Liver (tissue), 8 donors: ENCODE measurements at regions not wholly inside any gene's neighbourhood (a gene's known extent, or its start where the extent isn't known, plus 50 kb on each side); places are given as distances from the start of the nearest gene placed in this dataset.

ENCODE experiments used
- DNase-seq: peaks from one replicate; pipeline ENCODE4 v3.0.0-alpha.2; 2017; ENCODE audit warnings: low spot score
- H3K27ac ChIP-seq, 2 donors: one replicate each; pipeline ENCODE4 v1.7.0; 2013; ENCODE audit warnings: inconsistent platforms in 2 of 2, low read length in 2 of 2, control low read depth in 1 of 2, low read depth in 1 of 2, mild to moderate bottlenecking in 1 of 2
- H3K27me3 ChIP-seq, 4 donors: one replicate each; pipeline versions ENCODE4 v1.6.1 to v1.7.0; 2013; ENCODE audit warnings: low read length in 3 of 4, inconsistent platforms in 1 of 4, mild to moderate bottlenecking in 1 of 4, moderate library complexity in 1 of 4; ENCODE audit not compliant: control insufficient read depth in 4 of 4, insufficient read depth in 4 of 4
- H3K36me3 ChIP-seq, 4 donors: one replicate each; pipeline versions ENCODE4 v1.6.1 to v1.7.0; 2013; ENCODE audit warnings: low read length in 3 of 4, mild to moderate bottlenecking in 3 of 4, low read depth in 1 of 4, moderate library complexity in 1 of 4; ENCODE audit not compliant: control insufficient read depth in 4 of 4, insufficient read depth in 3 of 4
- H3K4me1 ChIP-seq, 4 donors: one replicate each; pipeline versions ENCODE4 v1.6.1 to v1.7.0; 2013; ENCODE audit warnings: low read length in 3 of 4, mild to moderate bottlenecking in 3 of 4, moderate library complexity in 1 of 4; ENCODE audit not compliant: control insufficient read depth in 4 of 4, insufficient read depth in 4 of 4
- H3K4me3 ChIP-seq, 3 donors: one replicate each; pipeline versions ENCODE4 v1.6.1 to v1.7.0; 2013; ENCODE audit warnings: low read length in 3 of 3, control low read depth in 1 of 3, low read depth in 1 of 3, mild to moderate bottlenecking in 1 of 3
- H3K9ac ChIP-seq, 2 donors: one replicate each; pipeline ENCODE4 v1.7.0; 2013; ENCODE audit warnings: low read length in 2 of 2, mild to moderate bottlenecking in 2 of 2, moderate library complexity in 2 of 2, control low read depth in 1 of 2, low read depth in 1 of 2
- H3K9me3 ChIP-seq, 4 donors: one replicate each; pipeline versions ENCODE4 v1.6.1 to v1.7.0; 2013; ENCODE audit warnings: low read length in 3 of 4; ENCODE audit not compliant: control insufficient read depth in 4 of 4
- ATF3 ChIP-seq: IDR thresholded peaks from 2 replicates; pipeline ENCODE4 v1.6.1; 2016; ENCODE audit warnings: antibody characterized with exemption
- CTCF ChIP-seq: fragments of 150-350 bp; IDR thresholded peaks from 2 replicates; pipeline ENCODE4 v1.5.1; 2017; ENCODE audit warnings: improper control_type of control experiment, low read depth, low read length; ENCODE audit not compliant: missing input control
- EGR1 ChIP-seq, 2 donors: IDR thresholded peaks; 2 replicates each; pipeline ENCODE4 v1.6.1; 2016 to 2018; ENCODE audit warnings: antibody characterized with exemption in 2 of 2, low read depth in 2 of 2
- FOXA1 ChIP-seq: IDR thresholded peaks from 2 replicates; pipeline ENCODE4 v1.6.1; 2016; ENCODE audit warnings: antibody characterized with exemption
- FOXA2 ChIP-seq: IDR thresholded peaks from 2 replicates; pipeline ENCODE4 v1.6.1; 2016; ENCODE audit warnings: antibody characterized with exemption
- GABPA ChIP-seq, 2 donors: IDR thresholded peaks in 1 of 2; conservative IDR thresholded peaks in 1 of 2; 2 replicates each; pipeline ENCODE4 v1.6.1; 2016; ENCODE audit warnings: antibody characterized with exemption in 2 of 2, mild to moderate bottlenecking in 1 of 2, moderate library complexity in 1 of 2
- HNF4A ChIP-seq, 2 donors: conservative IDR thresholded peaks; 2 replicates each; pipeline ENCODE4 v1.6.1; 2016; ENCODE audit warnings: antibody characterized with exemption in 2 of 2, mild to moderate bottlenecking in 2 of 2
- HNF4G ChIP-seq: IDR thresholded peaks from 2 replicates; pipeline ENCODE4 v1.6.1; 2016; ENCODE audit warnings: antibody characterized with exemption
- JUND ChIP-seq, 2 donors: IDR thresholded peaks; 2 replicates each; pipeline ENCODE4 v1.6.1; 2016; ENCODE audit warnings: antibody characterized with exemption in 2 of 2
- MAX ChIP-seq: IDR thresholded peaks from 2 replicates; pipeline ENCODE4 v1.6.1; 2016; ENCODE audit warnings: antibody characterized with exemption
- NR2F2 ChIP-seq: IDR thresholded peaks from 2 replicates; pipeline ENCODE4 v1.6.1; 2016; ENCODE audit warnings: antibody characterized with exemption
- RAD21 ChIP-seq, 2 donors: IDR thresholded peaks; 2 replicates each; pipeline ENCODE4 v1.6.1; 2016; ENCODE audit warnings: antibody characterized with exemption in 2 of 2, mild to moderate bottlenecking in 2 of 2
- REST ChIP-seq: IDR thresholded peaks from 2 replicates; pipeline ENCODE4 v1.6.1; 2016; ENCODE audit warnings: antibody characterized with exemption, mild to moderate bottlenecking
- RXRA ChIP-seq, 2 donors: IDR thresholded peaks; 2 replicates each; pipeline ENCODE4 v1.6.1; 2017 to 2018; ENCODE audit warnings: antibody characterized with exemption in 2 of 2, mild to moderate bottlenecking in 1 of 2
- SP1 ChIP-seq: IDR thresholded peaks from 2 replicates; pipeline ENCODE4 v1.6.1; 2018; ENCODE audit warnings: antibody characterized with exemption, mild to moderate bottlenecking
- TAF1 ChIP-seq: conservative IDR thresholded peaks from 2 replicates; pipeline ENCODE4 v1.6.1; 2016; ENCODE audit warnings: antibody characterized with exemption, mild to moderate bottlenecking
- YY1 ChIP-seq: IDR thresholded peaks from 2 replicates; pipeline ENCODE4 v1.6.1; 2016; ENCODE audit warnings: antibody characterized with exemption, mild to moderate bottlenecking
- ZBTB33 ChIP-seq: IDR thresholded peaks from 2 replicates; pipeline ENCODE4 v1.6.1; 2016; ENCODE audit warnings: antibody characterized with exemption
- WGBS: extraction: QIAGEN DNeasy Blood & Tissue Kit; methylation state at CpG from one replicate; pipeline ENCODE4 v1.1.7; 2013; 5-methylcytosine and 5-hydroxymethylcytosine counted together
- donor health status: healthy.
- donor health status: healthy.
- donor health status: healthy.
- donor health status: healthy.
- donor health status: healthy.

- Histone ChIP-seq H3K27me3 (no peaks in the 10 kb centered on the region), H3K4me1 (peaks cover 0 to 10% (median 4%) of the 10 kb centered on the region in 4 donors), H3K9me3 (no peaks in the 10 kb centered on the region), H3K9ac (no peak overlapping the region), H3K27ac (no peak overlapping the region), H3K4me3 (no peak overlapping the region), H3K36me3 (no peaks in the 10 kb centered on the region)
- WGBS: 23% methylated on average over 4 of the region's 4 CpGs
- DNase-seq: peak; percentile 45
- TF ChIP-seq FOXA2 (peak; percentile 62), ZBTB33 (no peak), ATF3 (no peak), CTCF (no peak), NR2F2 (no peak), RAD21 (IDR thresholded peaks at IDR 0.05) (peak; percentile 58 to 67), GABPA (IDR thresholded peaks at IDR 0.05 in 1 of 2, conservative IDR thresholded peaks at IDR 0.05 in 1 of 2) (no peak), JUND (IDR thresholded peaks at IDR 0.05) (peak in 1 of 2 donors; percentile 53), RXRA (IDR thresholded peaks at IDR 0.05) (peak; percentile 44 to 63), EGR1 (IDR thresholded peaks at IDR 0.05; ENCODE audit: low read depth in 2 of 2) (no peak), MAX (no peak), YY1 (peak; percentile 42), REST (no peak), HNF4A (conservative IDR thresholded peaks at IDR 0.05) (peak; percentile 95), SP1 (peak; percentile 87), HNF4G (peak; percentile 66), TAF1 (no peak), FOXA1 (no peak)
Measured at GRCh38 chr3:76965122-76965725, 74.7 kb upstream of the ROBO2 start.
